ENCODE measurements at regions not wholly inside any gene's neighbourhood (a gene's known extent, or its start where the extent isn't known, plus 50 kb on each side); places are given as distances from the start of the nearest gene placed in this dataset.
A peak's percentile ranks its signal among the peaks of the same experiment; 100 is the strongest.
"Not testable (repeated sequence)": the region's sequence is repeated elsewhere in the genome, so short reads cannot be mapped to it uniquely, and the experiment has no call there.

- Histone ChIP-seq H3K36me3 (ENCODE audit: control insufficient read depth, insufficient read depth, low read length) (no peaks in the 10 kb centered on the region), H3K27ac (ENCODE audit: insufficient read depth, low read depth, low read length, poor library complexity, severe bottlenecking) (no peak overlapping the region), H3K4me1 (ENCODE audit: control insufficient read depth, insufficient read depth, low read length) (no peaks in the 10 kb centered on the region), H3K9me3 (ENCODE audit: control insufficient read depth, low read length) (no peaks in the 10 kb centered on the region), H3K4me3 (ENCODE audit: insufficient read depth, low read depth, low read length) (no peak overlapping the region), H3K27me3 (ENCODE audit: control insufficient read depth, insufficient read depth, low read length, poor library complexity, severe bottlenecking) (no peaks in the 10 kb centered on the region)
- WGBS, 2 experiments: 98 to 100% methylated on average over 2 of the region's 2 CpGs
Observed at GRCh38 chrX:13494562-13494961, 74.8 kb upstream of the EGFL6 start.

GRCh38 chrX:13493659-13494058 lies 75.7 kb upstream of the EGFL6 start:
- H3K9me3 ChIP-seq (ENCODE audit: control insufficient read depth, low read length): no peaks in the 10 kb centered on the region
- H3K27me3 ChIP-seq (ENCODE audit: control insufficient read depth, insufficient read depth, low read length, poor library complexity, severe bottlenecking): no peaks in the 10 kb centered on the region
- H3K36me3 ChIP-seq (ENCODE audit: control insufficient read depth, insufficient read depth, low read length): no peaks in the 10 kb centered on the region
- H3K4me1 ChIP-seq (ENCODE audit: control insufficient read depth, insufficient read depth, low read length): no peaks in the 10 kb centered on the region
- 94 to 96% methylated on average over 5 of the region's 5 CpGs for WGBS, 2 experiments
- H3K27ac ChIP-seq (ENCODE audit: insufficient read depth, low read depth, low read length, poor library complexity, severe bottlenecking): no peak overlapping the region
- no peak overlapping the region for H3K4me3 ChIP-seq (ENCODE audit: insufficient read depth, low read depth, low read length)

- no CpG with 5 or more reads among the region's 2 CpGs for WGBS, 2 experiments
- Histone ChIP-seq H3K4me1 (ENCODE audit: control insufficient read depth, insufficient read depth, low read length) (peaks cover 2% of the 10 kb centered on the region), H3K36me3 (ENCODE audit: control insufficient read depth, insufficient read depth, low read length) (no peaks in the 10 kb centered on the region), H3K27me3 (ENCODE audit: control insufficient read depth, insufficient read depth, low read length, poor library complexity, severe bottlenecking) (no peaks in the 10 kb centered on the region), H3K9me3 (ENCODE audit: control insufficient read depth, low read length) (no peaks in the 10 kb centered on the region), H3K4me3 (ENCODE audit: insufficient read depth, low read depth, low read length) (no peak overlapping the region), H3K27ac (ENCODE audit: insufficient read depth, low read depth, low read length, poor library complexity, severe bottlenecking) (no peak overlapping the region)
Observed at GRCh38 chrX:13492286-13492685, 77.1 kb upstream of the EGFL6 start.

- peaks cover 3% of the 10 kb centered on the region for H3K4me1 ChIP-seq (ENCODE audit: control insufficient read depth, insufficient read depth, low read length)
- WGBS, 2 experiments: 82 to 90% methylated on average over 2 of the region's 3 CpGs
Observed at GRCh38 chrX:13491061-13491460, 78.3 kb upstream of the EGFL6 start.

GRCh38 chrX:13489454-13489853 lies 79.9 kb upstream of the EGFL6 start:
- 90 to 94% methylated on average over 5 of the region's 5 CpGs for WGBS, 2 experiments
- no peaks in the 10 kb centered on the region for H3K9me3 ChIP-seq (ENCODE audit: control insufficient read depth, low read length)
- no peak overlapping the region for H3K4me3 ChIP-seq (ENCODE audit: insufficient read depth, low read depth, low read length)
- peaks cover 3% of the 10 kb centered on the region for H3K4me1 ChIP-seq (ENCODE audit: control insufficient read depth, insufficient read depth, low read length)
- no peaks in the 10 kb centered on the region for H3K36me3 ChIP-seq (ENCODE audit: control insufficient read depth, insufficient read depth, low read length)
- H3K27ac ChIP-seq (ENCODE audit: insufficient read depth, low read depth, low read length, poor library complexity, severe bottlenecking): no peak overlapping the region
- no peaks in the 10 kb centered on the region for H3K27me3 ChIP-seq (ENCODE audit: control insufficient read depth, insufficient read depth, low read length, poor library complexity, severe bottlenecking)

More at GRCh38 chrX:13491061-13491460, 78.3 kb upstream of the EGFL6 start:
- Histone ChIP-seq H3K27me3 (ENCODE audit: control insufficient read depth, insufficient read depth, low read length, poor library complexity, severe bottlenecking) (no peaks in the 10 kb centered on the region), H3K36me3 (ENCODE audit: control insufficient read depth, insufficient read depth, low read length) (no peaks in the 10 kb centered on the region), H3K4me3 (ENCODE audit: insufficient read depth, low read depth, low read length) (no peak overlapping the region), H3K27ac (ENCODE audit: insufficient read depth, low read depth, low read length, poor library complexity, severe bottlenecking) (no peak overlapping the region), H3K9me3 (ENCODE audit: control insufficient read depth, low read length) (no peaks in the 10 kb centered on the region)

GRCh38 chrX:13487731-13488505 lies 81.5 kb upstream of the EGFL6 start:
- no peaks in the 10 kb centered on the region for H3K36me3 ChIP-seq (ENCODE audit: control insufficient read depth, insufficient read depth, low read length)
- H3K27me3 ChIP-seq (ENCODE audit: control insufficient read depth, insufficient read depth, low read length, poor library complexity, severe bottlenecking): no peaks in the 10 kb centered on the region
- peaks cover 3% of the 10 kb centered on the region for H3K4me1 ChIP-seq (ENCODE audit: control insufficient read depth, insufficient read depth, low read length)
- 21 to 30% methylated on average over 5 to 7 of the region's 7 CpGs for WGBS, 2 experiments
- H3K9me3 ChIP-seq (ENCODE audit: control insufficient read depth, low read length): no peaks in the 10 kb centered on the region
- H3K27ac ChIP-seq (ENCODE audit: insufficient read depth, low read depth, low read length, poor library complexity, severe bottlenecking): peak overlapping the region; percentile 36
- no peak overlapping the region for H3K4me3 ChIP-seq (ENCODE audit: insufficient read depth, low read depth, low read length)

- Histone ChIP-seq H3K4me1 (ENCODE audit: control insufficient read depth, insufficient read depth, low read length) (peaks cover 3% of the 10 kb centered on the region), H3K9me3 (ENCODE audit: control insufficient read depth, low read length) (no peaks in the 10 kb centered on the region), H3K4me3 (ENCODE audit: insufficient read depth, low read depth, low read length) (no peak overlapping the region), H3K27me3 (ENCODE audit: control insufficient read depth, insufficient read depth, low read length, poor library complexity, severe bottlenecking) (no peaks in the 10 kb centered on the region), H3K27ac (ENCODE audit: insufficient read depth, low read depth, low read length, poor library complexity, severe bottlenecking) (no peak overlapping the region), H3K36me3 (ENCODE audit: control insufficient read depth, insufficient read depth, low read length) (no peaks in the 10 kb centered on the region)
- WGBS, 2 experiments: 87% methylated on average over 2 of the region's 2 CpGs; no CpG with 5 or more reads in 1 of the 2 experiments
Observed at GRCh38 chrX:13485167-13485566, 84.2 kb upstream of the EGFL6 start.

GRCh38 chrX:13483773-13484172 lies 85.6 kb upstream of the EGFL6 start:
- H3K9me3 ChIP-seq (ENCODE audit: control insufficient read depth, low read length): no peaks in the 10 kb centered on the region
- no peak overlapping the region for H3K4me3 ChIP-seq (ENCODE audit: insufficient read depth, low read depth, low read length)
- no peaks in the 10 kb centered on the region for H3K27me3 ChIP-seq (ENCODE audit: control insufficient read depth, insufficient read depth, low read length, poor library complexity, severe bottlenecking)
- peaks cover 3% of the 10 kb centered on the region for H3K4me1 ChIP-seq (ENCODE audit: control insufficient read depth, insufficient read depth, low read length)
- H3K27ac ChIP-seq (ENCODE audit: insufficient read depth, low read depth, low read length, poor library complexity, severe bottlenecking): no peak overlapping the region
- H3K36me3 ChIP-seq (ENCODE audit: control insufficient read depth, insufficient read depth, low read length): no peaks in the 10 kb centered on the region
- WGBS, 2 experiments: 96 to 98% methylated on average over 3 of the region's 3 CpGs

- no peak overlapping the region for H3K27ac ChIP-seq (ENCODE audit: insufficient read depth, low read depth, low read length, poor library complexity, severe bottlenecking)
- peaks cover 3% of the 10 kb centered on the region for H3K4me1 ChIP-seq (ENCODE audit: control insufficient read depth, insufficient read depth, low read length)
- 96 to 97% methylated on average over 4 to 9 of the region's 9 CpGs for WGBS, 2 experiments
- H3K9me3 ChIP-seq (ENCODE audit: control insufficient read depth, low read length): no peaks in the 10 kb centered on the region
- no peaks in the 10 kb centered on the region for H3K36me3 ChIP-seq (ENCODE audit: control insufficient read depth, insufficient read depth, low read length)
- no peaks in the 10 kb centered on the region for H3K27me3 ChIP-seq (ENCODE audit: control insufficient read depth, insufficient read depth, low read length, poor library complexity, severe bottlenecking)
- H3K4me3 ChIP-seq (ENCODE audit: insufficient read depth, low read depth, low read length): no peak overlapping the region
Observed at GRCh38 chrX:13482746-13483541, 86.5 kb upstream of the EGFL6 start.

GRCh38 chrX:13480780-13481179 lies 88.6 kb upstream of the EGFL6 start:
- not testable (repeated sequence) for H3K9me3 ChIP-seq (ENCODE audit: control insufficient read depth, low read length); H3K27me3 ChIP-seq (ENCODE audit: control insufficient read depth, insufficient read depth, low read length, poor library complexity, severe bottlenecking); H3K4me1 ChIP-seq (ENCODE audit: control insufficient read depth, insufficient read depth, low read length); H3K4me3 ChIP-seq (ENCODE audit: insufficient read depth, low read depth, low read length); H3K27ac ChIP-seq (ENCODE audit: insufficient read depth, low read depth, low read length, poor library complexity, severe bottlenecking); H3K36me3 ChIP-seq (ENCODE audit: control insufficient read depth, insufficient read depth, low read length)
- WGBS, 2 experiments: 90 to 91% methylated on average over 1 to 2 of the region's 2 CpGs

All from ectodermal cell (in vitro differentiated cells).